H1 (cell line): ENCODE measurements at regions not wholly inside any gene's neighbourhood (a gene's known extent, or its start where the extent isn't known, plus 50 kb on each side); places are given as distances from the start of the nearest gene placed in this dataset.

Experiments used
- EP300 ChIP-seq, 2 experiments: IDR thresholded peaks; 1 replicate in 1 of 2; 2 replicates in 1 of 2; pipeline ENCODE4 v1.6.1; 2011 to 2012; ENCODE audit warnings: low read depth in 2 of 2, low read length in 2 of 2, mild to moderate bottlenecking in 2 of 2, borderline replicate concordance in 1 of 2, inconsistent platforms in 1 of 2, moderate library complexity in 1 of 2
- EZH2 ChIP-seq: fragments of 200-600 bp; sonication (generic); IDR thresholded peaks from 2 replicates; pipeline ENCODE4 v1.7.1; 2012; ENCODE audit warnings: low read depth, mild to moderate bottlenecking, moderate library complexity, low read length, inconsistent platforms; ENCODE audit not compliant: severe bottlenecking
- GTF2F1 ChIP-seq: IDR thresholded peaks from 2 replicates; pipeline ENCODE4 v1.6.1; 2012; ENCODE audit warnings: low read depth, low read length, improper control_type of control experiment, borderline replicate concordance
- JUN ChIP-seq: IDR thresholded peaks from 2 replicates; pipeline ENCODE4 v1.6.1; 2011; ENCODE audit warnings: low read depth, mild to moderate bottlenecking, improper control_type of control experiment, low read length
- KDM5A ChIP-seq: fragments of 200-600 bp; IDR thresholded peaks from 2 replicates; pipeline ENCODE4 v1.7.1; 2012; ENCODE audit warnings: mild to moderate bottlenecking, low read length, inconsistent platforms, mixed read lengths
- MAFK ChIP-seq: IDR thresholded peaks from 2 replicates; pipeline ENCODE4 v1.6.1; 2012; ENCODE audit warnings: low read depth, mild to moderate bottlenecking, improper control_type of control experiment, low read length
- NRF1 ChIP-seq: IDR thresholded peaks from 2 replicates; pipeline ENCODE4 v1.6.1; 2011; ENCODE audit warnings: mild to moderate bottlenecking, low read depth, low read length, improper control_type of control experiment
- POLR2A ChIP-seq, 2 experiments: IDR thresholded peaks; 1 replicate in 1 of 2; 2 replicates in 1 of 2; pipeline ENCODE4 v1.6.1; 2011; ENCODE audit warnings: low read depth in 2 of 2, low read length in 2 of 2, mild to moderate bottlenecking in 2 of 2; ENCODE audit errors: control extremely low read depth in 1 of 2
- RAD21 ChIP-seq, 2 experiments: IDR thresholded peaks in 1 of 2; conservative IDR thresholded peaks in 1 of 2; 2 replicates each; pipeline ENCODE4 v1.6.1; 2011; ENCODE audit warnings: low read depth in 2 of 2, low read length in 2 of 2, improper control_type of control experiment in 1 of 2, inconsistent platforms in 1 of 2, mild to moderate bottlenecking in 1 of 2, moderate library complexity in 1 of 2
- RFX5 ChIP-seq: IDR thresholded peaks from 2 replicates; pipeline ENCODE4 v1.6.1; 2011; ENCODE audit warnings: low read depth, low read length, improper control_type of control experiment, borderline replicate concordance
- SRF ChIP-seq: IDR thresholded peaks from 2 replicates; pipeline ENCODE4 v1.6.1; 2011; ENCODE audit warnings: mild to moderate bottlenecking, low read depth, low read length, moderate library complexity
- TAF1 ChIP-seq: IDR thresholded peaks from 2 replicates; pipeline ENCODE4 v1.6.1; 2011; ENCODE audit warnings: mild to moderate bottlenecking, low read depth, low read length
- YY1 ChIP-seq: IDR thresholded peaks from 2 replicates; pipeline ENCODE4 v1.6.1; 2011; ENCODE audit warnings: low read depth, mild to moderate bottlenecking, low read length
- TF ChIP-seq, protein P1 (sequence below), 3 experiments: IDR thresholded peaks; 1 replicate in 2 of 3; 2 replicates in 1 of 3; pipeline versions ENCODE4 v1.5.1 to v1.6.1; 2011; ENCODE audit warnings: low read length in 3 of 3, mild to moderate bottlenecking in 3 of 3, inconsistent platforms in 2 of 3, low read depth in 1 of 3, moderate library complexity in 1 of 3; ENCODE audit not compliant: insufficient read depth in 1 of 3; ENCODE audit errors: control extremely low read depth in 1 of 3

DNA sequence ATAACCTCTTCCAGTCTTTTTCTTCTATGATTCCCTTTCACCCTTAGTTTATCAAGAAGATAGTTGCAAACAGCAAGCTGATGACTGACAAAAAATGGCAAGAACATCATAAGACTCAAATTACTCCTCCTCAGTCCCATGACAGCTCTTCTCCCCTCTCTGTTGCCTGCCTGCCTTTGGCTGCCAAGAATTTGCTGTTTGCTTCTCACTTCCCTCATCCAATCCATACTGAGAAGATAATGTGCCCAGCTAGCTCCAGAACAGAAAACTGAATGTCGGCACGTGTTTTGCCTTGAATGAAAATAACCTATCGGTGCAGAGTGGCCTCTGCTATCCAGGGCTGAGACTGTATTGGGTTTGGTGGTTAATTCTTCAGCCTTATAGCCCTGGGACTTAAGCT lies 192.1 kb downstream of the PPARGC1A start:
- TF ChIP-seq EZH2 (no peak), POLR2A (IDR thresholded peaks at IDR 0.05; ENCODE audit: control extremely low read depth in 1 of 2, low read depth in 2 of 2, low read length in 2 of 2) (no peak), EP300 (IDR thresholded peaks at IDR 0.05; ENCODE audit: borderline replicate concordance in 1 of 2, low read depth in 2 of 2, low read length in 2 of 2) (no peak), MAFK (no peak), RAD21 (IDR thresholded peaks at IDR 0.05 in 1 of 2, conservative IDR thresholded peaks at IDR 0.05 in 1 of 2; ENCODE audit: low read depth in 2 of 2, low read length in 2 of 2) (no peak), YY1 (no peak), GTF2F1 (no peak), JUN (no peak), NRF1 (no peak), SRF (no peak), TAF1 (no peak), RFX5 (no peak), KDM5A (no peak)
- TF ChIP-seq, protein P1, sequence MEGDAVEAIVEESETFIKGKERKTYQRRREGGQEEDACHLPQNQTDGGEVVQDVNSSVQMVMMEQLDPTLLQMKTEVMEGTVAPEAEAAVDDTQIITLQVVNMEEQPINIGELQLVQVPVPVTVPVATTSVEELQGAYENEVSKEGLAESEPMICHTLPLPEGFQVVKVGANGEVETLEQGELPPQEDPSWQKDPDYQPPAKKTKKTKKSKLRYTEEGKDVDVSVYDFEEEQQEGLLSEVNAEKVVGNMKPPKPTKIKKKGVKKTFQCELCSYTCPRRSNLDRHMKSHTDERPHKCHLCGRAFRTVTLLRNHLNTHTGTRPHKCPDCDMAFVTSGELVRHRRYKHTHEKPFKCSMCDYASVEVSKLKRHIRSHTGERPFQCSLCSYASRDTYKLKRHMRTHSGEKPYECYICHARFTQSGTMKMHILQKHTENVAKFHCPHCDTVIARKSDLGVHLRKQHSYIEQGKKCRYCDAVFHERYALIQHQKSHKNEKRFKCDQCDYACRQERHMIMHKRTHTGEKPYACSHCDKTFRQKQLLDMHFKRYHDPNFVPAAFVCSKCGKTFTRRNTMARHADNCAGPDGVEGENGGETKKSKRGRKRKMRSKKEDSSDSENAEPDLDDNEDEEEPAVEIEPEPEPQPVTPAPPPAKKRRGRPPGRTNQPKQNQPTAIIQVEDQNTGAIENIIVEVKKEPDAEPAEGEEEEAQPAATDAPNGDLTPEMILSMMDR (IDR thresholded peaks at IDR 0.05; ENCODE audit: control extremely low read depth in 1 of 3, insufficient read depth in 1 of 3, low read depth in 1 of 3, low read length in 3 of 3) = no peak
